ENCODE measurements at regions not wholly inside any gene's neighbourhood (a gene's known extent, or its start where the extent isn't known, plus 50 kb on each side); places are given as distances from the start of the nearest gene placed in this dataset.

DNA sequence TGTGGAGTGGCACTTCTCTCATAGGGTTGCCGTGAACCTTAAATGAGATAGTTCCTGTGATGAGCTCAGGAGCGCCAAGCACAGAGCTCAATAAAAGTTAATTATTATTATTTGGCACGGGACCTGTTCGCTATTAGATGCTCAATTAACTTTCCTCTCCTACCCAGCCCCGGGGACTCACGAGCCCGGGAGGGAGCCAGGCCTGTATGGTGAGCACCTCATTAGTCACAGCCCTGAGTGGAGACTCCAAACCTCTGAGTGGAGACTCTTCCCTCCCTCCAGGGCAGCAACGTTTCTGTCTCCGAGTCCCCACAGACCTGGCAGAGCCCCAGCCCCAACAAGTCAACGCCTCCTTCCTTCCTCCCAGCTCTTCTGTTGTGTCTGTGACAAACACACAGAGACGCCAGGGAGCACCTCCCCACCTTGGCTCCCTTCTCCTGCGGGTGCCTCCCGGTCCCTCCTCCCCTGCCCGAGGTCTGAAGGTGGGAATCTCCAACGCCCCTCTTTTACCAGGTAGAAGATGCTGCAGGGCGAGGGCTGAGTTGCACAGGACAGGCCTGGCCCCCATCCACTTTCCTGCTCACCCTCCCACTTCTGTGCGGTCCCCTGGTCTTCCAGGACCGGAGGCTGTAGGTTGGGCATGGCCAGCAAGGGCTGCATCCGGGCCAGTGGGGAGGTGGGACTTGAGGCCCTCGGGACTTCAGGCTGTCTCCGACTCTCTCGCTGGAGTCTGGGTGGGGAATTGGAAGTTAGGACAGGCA, 52.7 kb upstream of the ODC1 start:
- TF ChIP-seq FOXM1 (IDR thresholded peaks at IDR 0.05; ENCODE audit: borderline replicate concordance, low read depth) (no peak), CREB1 (IDR thresholded peaks at IDR 0.05; ENCODE audit: low read depth) (no peak), TCF12 (IDR thresholded peaks at IDR 0.05; ENCODE audit: low read depth) (no peak), TEAD4 (IDR thresholded peaks at IDR 0.05) (no peak), ZBTB7A (IDR thresholded peaks at IDR 0.05; ENCODE audit: low read depth) (no peak), EP300 (IDR thresholded peaks at IDR 0.05; ENCODE audit: borderline replicate concordance) (no peak)
- TF ChIP-seq, protein P1, sequence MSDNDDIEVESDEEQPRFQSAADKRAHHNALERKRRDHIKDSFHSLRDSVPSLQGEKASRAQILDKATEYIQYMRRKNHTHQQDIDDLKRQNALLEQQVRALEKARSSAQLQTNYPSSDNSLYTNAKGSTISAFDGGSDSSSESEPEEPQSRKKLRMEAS (IDR thresholded peaks at IDR 0.05): no peak
- TF ChIP-seq, protein P2, sequence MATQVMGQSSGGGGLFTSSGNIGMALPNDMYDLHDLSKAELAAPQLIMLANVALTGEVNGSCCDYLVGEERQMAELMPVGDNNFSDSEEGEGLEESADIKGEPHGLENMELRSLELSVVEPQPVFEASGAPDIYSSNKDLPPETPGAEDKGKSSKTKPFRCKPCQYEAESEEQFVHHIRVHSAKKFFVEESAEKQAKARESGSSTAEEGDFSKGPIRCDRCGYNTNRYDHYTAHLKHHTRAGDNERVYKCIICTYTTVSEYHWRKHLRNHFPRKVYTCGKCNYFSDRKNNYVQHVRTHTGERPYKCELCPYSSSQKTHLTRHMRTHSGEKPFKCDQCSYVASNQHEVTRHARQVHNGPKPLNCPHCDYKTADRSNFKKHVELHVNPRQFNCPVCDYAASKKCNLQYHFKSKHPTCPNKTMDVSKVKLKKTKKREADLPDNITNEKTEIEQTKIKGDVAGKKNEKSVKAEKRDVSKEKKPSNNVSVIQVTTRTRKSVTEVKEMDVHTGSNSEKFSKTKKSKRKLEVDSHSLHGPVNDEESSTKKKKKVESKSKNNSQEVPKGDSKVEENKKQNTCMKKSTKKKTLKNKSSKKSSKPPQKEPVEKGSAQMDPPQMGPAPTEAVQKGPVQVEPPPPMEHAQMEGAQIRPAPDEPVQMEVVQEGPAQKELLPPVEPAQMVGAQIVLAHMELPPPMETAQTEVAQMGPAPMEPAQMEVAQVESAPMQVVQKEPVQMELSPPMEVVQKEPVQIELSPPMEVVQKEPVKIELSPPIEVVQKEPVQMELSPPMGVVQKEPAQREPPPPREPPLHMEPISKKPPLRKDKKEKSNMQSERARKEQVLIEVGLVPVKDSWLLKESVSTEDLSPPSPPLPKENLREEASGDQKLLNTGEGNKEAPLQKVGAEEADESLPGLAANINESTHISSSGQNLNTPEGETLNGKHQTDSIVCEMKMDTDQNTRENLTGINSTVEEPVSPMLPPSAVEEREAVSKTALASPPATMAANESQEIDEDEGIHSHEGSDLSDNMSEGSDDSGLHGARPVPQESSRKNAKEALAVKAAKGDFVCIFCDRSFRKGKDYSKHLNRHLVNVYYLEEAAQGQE (IDR thresholded peaks at IDR 0.05; ENCODE audit: low read depth): no peak

DNA sequence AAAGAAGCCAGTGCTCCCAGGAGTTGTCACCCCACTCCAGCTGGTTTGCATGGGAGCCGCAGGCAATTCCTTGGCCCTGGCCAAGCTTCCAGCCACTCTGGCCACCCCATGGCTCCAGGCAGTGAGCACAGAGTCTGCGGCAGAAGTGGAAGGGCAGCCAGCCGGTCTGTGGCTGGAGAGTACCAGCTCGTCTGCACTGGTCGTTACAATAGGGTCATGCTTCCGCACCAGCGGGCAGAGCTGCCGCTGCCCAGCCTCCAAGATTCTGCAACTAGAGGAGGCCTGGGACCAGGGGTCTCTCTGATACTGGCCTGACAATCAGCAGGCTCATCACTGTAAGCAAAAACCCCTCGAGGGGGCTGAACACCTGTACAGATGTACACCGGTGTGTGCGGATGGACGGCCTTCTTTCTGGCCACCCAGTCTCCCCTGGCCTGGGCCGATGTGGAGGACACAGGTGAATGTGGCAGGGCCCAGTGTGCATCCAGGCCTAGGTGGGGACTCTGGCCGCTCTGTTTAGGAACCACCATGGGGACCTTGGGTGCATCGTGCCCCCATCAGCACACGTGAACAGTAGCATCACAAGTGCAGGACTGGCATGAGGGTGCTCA, 51.9 kb upstream of the ODC1 start:
- TF ChIP-seq, protein P3, sequence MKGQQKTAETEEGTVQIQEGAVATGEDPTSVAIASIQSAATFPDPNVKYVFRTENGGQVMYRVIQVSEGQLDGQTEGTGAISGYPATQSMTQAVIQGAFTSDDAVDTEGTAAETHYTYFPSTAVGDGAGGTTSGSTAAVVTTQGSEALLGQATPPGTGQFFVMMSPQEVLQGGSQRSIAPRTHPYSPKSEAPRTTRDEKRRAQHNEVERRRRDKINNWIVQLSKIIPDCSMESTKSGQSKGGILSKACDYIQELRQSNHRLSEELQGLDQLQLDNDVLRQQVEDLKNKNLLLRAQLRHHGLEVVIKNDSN (IDR thresholded peaks at IDR 0.05): no peak
- TF ChIP-seq TAF1 (IDR thresholded peaks at IDR 0.05; ENCODE audit: low read depth) (no peak), FOXM1 (IDR thresholded peaks at IDR 0.05; ENCODE audit: borderline replicate concordance, low read depth) (no peak), RAD21 (IDR thresholded peaks at IDR 0.05; ENCODE audit: low read depth) (no peak), CEBPB (IDR thresholded peaks at IDR 0.05) (no peak), ZBTB7A (IDR thresholded peaks at IDR 0.05; ENCODE audit: low read depth) (no peak), CREB1 (IDR thresholded peaks at IDR 0.05; ENCODE audit: low read depth) (no peak), TCF12 (IDR thresholded peaks at IDR 0.05; ENCODE audit: low read depth) (no peak), YY1 (IDR thresholded peaks at IDR 0.05; ENCODE audit: low read depth) (no peak)

DNA sequence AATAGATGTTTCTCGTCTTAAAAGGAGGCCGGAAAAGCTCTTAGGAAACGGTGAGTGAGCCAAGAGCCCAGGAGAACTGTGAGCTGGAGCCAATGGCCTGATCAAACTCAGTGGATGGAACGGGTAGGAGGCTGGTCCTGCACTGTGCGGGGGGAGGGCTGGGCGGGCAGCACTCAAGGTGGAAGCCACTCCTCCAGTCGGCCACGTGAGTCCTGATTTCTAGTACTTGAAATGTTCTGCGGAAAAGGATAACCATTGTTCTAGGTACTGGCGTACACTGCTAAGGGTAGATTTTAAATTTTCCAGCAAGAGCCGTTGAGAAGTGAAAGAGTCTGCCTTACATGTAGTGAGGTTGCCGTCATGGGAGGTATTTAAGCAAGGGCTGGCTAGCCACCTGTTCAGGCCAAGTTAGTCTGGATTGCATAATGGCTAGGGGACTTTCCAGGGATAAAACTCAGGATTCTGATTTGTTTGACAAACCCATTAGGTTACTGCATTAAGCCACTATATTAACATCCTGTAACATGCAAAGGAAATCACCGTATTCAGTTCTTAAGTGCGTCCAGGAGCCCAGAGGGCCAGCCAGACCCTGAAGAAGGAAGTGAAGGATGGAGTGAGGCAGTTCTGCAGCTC, 51.3 kb upstream of the ODC1 start:
- TF ChIP-seq YY1 (IDR thresholded peaks at IDR 0.05; ENCODE audit: low read depth) (no peak), EP300 (IDR thresholded peaks at IDR 0.05; ENCODE audit: borderline replicate concordance) (no peak), RAD21 (IDR thresholded peaks at IDR 0.05; ENCODE audit: low read depth) (no peak), NFIC (IDR thresholded peaks at IDR 0.05) (no peak), TAF1 (IDR thresholded peaks at IDR 0.05; ENCODE audit: low read depth) (no peak), TEAD4 (IDR thresholded peaks at IDR 0.05) (no peak), CEBPB (IDR thresholded peaks at IDR 0.05) (no peak), CREB1 (IDR thresholded peaks at IDR 0.05; ENCODE audit: low read depth) (no peak), FOXM1 (IDR thresholded peaks at IDR 0.05; ENCODE audit: borderline replicate concordance, low read depth) (no peak), EGR1 (IDR thresholded peaks at IDR 0.05) (no peak), TCF12 (IDR thresholded peaks at IDR 0.05; ENCODE audit: low read depth) (no peak), ZBTB7A (IDR thresholded peaks at IDR 0.05; ENCODE audit: low read depth) (no peak)
- TF ChIP-seq, protein P2 (IDR thresholded peaks at IDR 0.05; ENCODE audit: low read depth): no peak
- TF ChIP-seq, protein P1 (IDR thresholded peaks at IDR 0.05): no peak
- TF ChIP-seq, protein P3 (IDR thresholded peaks at IDR 0.05): no peak

DNA sequence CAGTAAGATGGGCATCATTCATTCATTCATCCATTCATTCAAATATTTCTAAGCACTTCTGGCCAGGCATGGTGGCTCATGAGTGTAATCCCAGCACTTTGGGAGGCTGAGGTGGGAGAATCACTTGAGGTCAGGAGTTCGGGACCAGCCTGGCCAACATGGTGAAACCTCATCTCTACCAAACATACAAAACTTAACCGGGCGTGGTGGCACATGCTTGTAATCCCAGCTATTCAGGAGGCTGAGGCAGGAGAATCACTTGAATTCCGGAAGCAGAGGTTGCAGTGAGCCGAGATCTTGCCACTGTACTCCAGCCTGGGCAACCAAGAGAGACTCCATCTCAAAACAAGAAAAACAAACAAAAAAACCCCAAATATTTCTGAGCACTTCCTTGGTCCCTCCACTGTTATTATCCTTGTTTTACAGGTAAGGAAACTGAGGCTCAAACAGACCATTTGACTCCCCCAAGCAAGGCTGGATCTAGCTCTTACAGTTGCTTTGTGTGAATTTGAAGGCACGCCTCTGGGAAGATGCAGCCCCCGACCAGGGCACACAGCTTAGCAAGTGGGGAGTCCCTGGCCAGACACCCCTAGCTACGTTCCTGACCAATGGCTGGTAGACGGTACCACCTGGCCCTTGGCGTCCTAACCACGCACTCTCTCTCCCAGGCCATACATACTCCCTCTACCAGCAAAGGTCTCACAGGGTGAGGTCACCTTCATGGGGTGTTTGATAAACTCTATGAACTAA, 50.6 kb upstream of the ODC1 start:
- TF ChIP-seq TAF1 (IDR thresholded peaks at IDR 0.05; ENCODE audit: low read depth) (no peak), EGR1 (IDR thresholded peaks at IDR 0.05) (no peak), TEAD4 (IDR thresholded peaks at IDR 0.05) (no peak), NFIC (IDR thresholded peaks at IDR 0.05) (no peak), RAD21 (IDR thresholded peaks at IDR 0.05; ENCODE audit: low read depth) (no peak), ZBTB7A (IDR thresholded peaks at IDR 0.05; ENCODE audit: low read depth) (no peak)

Data from Ishikawa (cell line).